SK-N-SH (cell line): ENCODE measurements at regions not wholly inside any gene's neighbourhood (a gene's known extent, or its start where the extent isn't known, plus 50 kb on each side); places are given as distances from the start of the nearest gene placed in this dataset.

Source experiments
- CTCF ChIA-PET: fragments of 300-600, 350-600 bp; formaldehyde crosslinking; extraction: SDS; loops from one replicate; lab custom pipeline; 2021; lab: Yijun Ruan, JAX
- POLR2A ChIA-PET: fragments of 350-600 bp; sonication (Branson Sonifier 250); formaldehyde crosslinking; extraction: SDS; loops from one replicate; lab custom pipeline; 2020; ENCODE audit warnings: antibody characterized with exemption, inconsistent platforms; lab: Yijun Ruan, JAX
- DNase-seq: peaks from one replicate; pipeline ENCODE4 v3.0.0; 2012
- H2AFZ ChIP-seq: fragments of 200-600 bp; sonication (generic); 2 replicates; pipeline ENCODE4 v1.8.1; 2016; ENCODE audit warnings: antibody characterized with exemption, mild to moderate bottlenecking, low read depth
- H3F3A ChIP-seq: fragments of 200-600 bp; sonication (generic); replicated peaks from 2 replicates; pipeline ENCODE3; 2016; ENCODE audit warnings: antibody characterized with exemption, mild to moderate bottlenecking; ENCODE audit not compliant: insufficient read depth
- H3K27ac ChIP-seq, 2 experiments: fragments of 200-500 bp in 1 of 2; fragments of 200-600 bp in 1 of 2; sonication (Bioruptor generic) in 1 of 2; sonication (generic), shearing (Covaris generic) in 1 of 2; 2 replicates each; pipeline versions ENCODE4 v1.5.1 to v1.6.1; 2014 to 2016; ENCODE audit warnings: low read depth in 2 of 2, inconsistent platforms in 1 of 2, low read length in 1 of 2, mild to moderate bottlenecking in 1 of 2, mixed read lengths in 1 of 2
- H3K27me3 ChIP-seq: fragments of 200-600 bp; sonication (generic), shearing (Covaris generic); 2 replicates; pipeline ENCODE4 v1.6.1; 2016; ENCODE audit warnings: mixed run types; ENCODE audit not compliant: insufficient read depth
- H3K36me3 ChIP-seq, 2 experiments: fragments of 200-500 bp in 1 of 2; fragments of 200-600 bp in 1 of 2; sonication (Bioruptor generic) in 1 of 2; sonication (generic) in 1 of 2; replicated peaks in 1 of 2; 2 replicates each; pipeline versions ENCODE3 to v1.5.1; 2014 to 2016; ENCODE audit warnings: low read length in 1 of 2, mild to moderate bottlenecking in 1 of 2; ENCODE audit not compliant: insufficient read depth in 2 of 2, control insufficient read depth in 1 of 2
- H3K4me1 ChIP-seq, 2 experiments: fragments of 200-500 bp in 1 of 2; fragments of 200-600 bp in 1 of 2; sonication (Bioruptor generic) in 1 of 2; sonication (generic), shearing (Covaris generic) in 1 of 2; 2 replicates each; pipeline versions ENCODE4 v1.5.1 to v1.6.1; 2014 to 2016; ENCODE audit warnings: low read depth in 1 of 2, low read length in 1 of 2, mixed run types in 1 of 2; ENCODE audit not compliant: insufficient read depth in 2 of 2, control insufficient read depth in 1 of 2
- H3K4me2 ChIP-seq: fragments of 200-600 bp; sonication (generic), shearing (Covaris generic); 2 replicates; pipeline ENCODE4 v1.6.1; 2017; ENCODE audit warnings: mixed run types
- H3K4me3 ChIP-seq, 2 experiments: fragments of 200-500 bp in 1 of 2; fragments of 200-600 bp in 1 of 2; sonication (Bioruptor generic) in 1 of 2; sonication (generic), shearing (Covaris generic) in 1 of 2; 2 replicates each; pipeline versions ENCODE4 v1.5.1 to v1.8.1; 2014 to 2016; ENCODE audit warnings: low read depth in 2 of 2, inconsistent platforms in 1 of 2, low read length in 1 of 2, mild to moderate bottlenecking in 1 of 2, mixed read lengths in 1 of 2, moderate library complexity in 1 of 2
- H3K79me2 ChIP-seq: fragments of 200-600 bp; sonication (generic); 2 replicates; pipeline ENCODE4 v1.8.1; 2017; ENCODE audit warnings: mild to moderate bottlenecking; ENCODE audit not compliant: insufficient read depth
- H3K9ac ChIP-seq: fragments of 200-600 bp; sonication (generic); 2 replicates; pipeline ENCODE4 v1.6.1; 2017; ENCODE audit warnings: mixed run types
- H3K9me2 ChIP-seq: fragments of 200-600 bp; sonication (generic); 2 replicates; pipeline ENCODE4 v1.6.1; 2017; ENCODE audit warnings: mixed run types
- H3K9me3 ChIP-seq: fragments of 200-600 bp; sonication (generic); 2 replicates; pipeline ENCODE4 v1.6.1; 2017; ENCODE audit warnings: mixed run types, mild to moderate bottlenecking, moderate library complexity
- H4K20me1 ChIP-seq: fragments of 200-600 bp; sonication (generic); 2 replicates; pipeline ENCODE4 v1.6.1; 2017; ENCODE audit warnings: mild to moderate bottlenecking, mixed run types; ENCODE audit not compliant: insufficient read depth
- CTCF ChIP-seq: fragments of 200-600 bp; sonication (generic); IDR thresholded peaks from 2 replicates; pipeline ENCODE4 v1.6.1; 2017; ENCODE audit warnings: antibody characterized with exemption, mild to moderate bottlenecking, moderate library complexity
- ELF1 ChIP-seq: IDR thresholded peaks from 2 replicates; pipeline ENCODE4 v1.4.0; 2012
- EP300 ChIP-seq, 2 experiments: IDR thresholded peaks; 2 replicates each; pipeline versions ENCODE4 v1.4.0 to v1.6.1; 2012; ENCODE audit warnings: borderline replicate concordance in 1 of 2, low read depth in 1 of 2, low read length in 1 of 2
- FOXJ3 ChIP-seq: sonication (generic); formaldehyde crosslinking; IDR thresholded peaks from 2 replicates; pipeline ENCODE4 v1.5.1; 2020; ENCODE audit warnings: mild to moderate bottlenecking, missing genetic modification reagents
- FOXM1 ChIP-seq: IDR thresholded peaks from 2 replicates; pipeline ENCODE4 v1.4.0; 2012; ENCODE audit warnings: low read depth, mild to moderate bottlenecking
- JUND ChIP-seq: IDR thresholded peaks from 2 replicates; pipeline ENCODE4 v1.4.0; 2012
- MEF2A ChIP-seq: IDR thresholded peaks from 2 replicates; pipeline ENCODE4 v1.4.0; 2012; ENCODE audit warnings: low read depth, borderline replicate concordance
- MXI1 ChIP-seq: IDR thresholded peaks from 2 replicates; pipeline ENCODE4 v1.6.1; 2012; ENCODE audit warnings: mild to moderate bottlenecking, low read depth, low read length, improper control_type of control experiment
- POLR2AphosphoS5 ChIP-seq: IDR thresholded peaks from 2 replicates; pipeline ENCODE4 v1.6.1; 2012; ENCODE audit warnings: low read depth, low read length
- RAD21 ChIP-seq: IDR thresholded peaks from 2 replicates; pipeline ENCODE4 v1.6.1; 2012; ENCODE audit warnings: mild to moderate bottlenecking, low read length
- RCOR1 ChIP-seq: fragments of 150-350 bp; IDR thresholded peaks from 2 replicates; pipeline ENCODE4 v1.6.1; 2017; ENCODE audit warnings: antibody characterized with exemption, low read length
- REST ChIP-seq: IDR thresholded peaks from 2 replicates; pipeline ENCODE4 v1.6.1; 2012; ENCODE audit warnings: mild to moderate bottlenecking, low read depth, low read length, moderate library complexity
- RXRA ChIP-seq: IDR thresholded peaks from 2 replicates; pipeline ENCODE4 v1.4.0; 2012; ENCODE audit warnings: low read depth, mild to moderate bottlenecking, borderline replicate concordance
- SIN3A ChIP-seq: IDR thresholded peaks from 2 replicates; pipeline ENCODE4 v1.6.1; 2012; ENCODE audit warnings: low read depth, mild to moderate bottlenecking, low read length, moderate library complexity, borderline replicate concordance
- SMC3 ChIP-seq: IDR thresholded peaks from 2 replicates; pipeline ENCODE4 v1.6.1; 2012; ENCODE audit warnings: low read depth, low read length, improper control_type of control experiment
- TAF1 ChIP-seq: IDR thresholded peaks from 2 replicates; pipeline ENCODE4 v1.6.1; 2012; ENCODE audit warnings: low read depth, mild to moderate bottlenecking, low read length, moderate library complexity, borderline replicate concordance
- TCF12 ChIP-seq: IDR thresholded peaks from 2 replicates; pipeline ENCODE4 v1.4.0; 2012
- TEAD4 ChIP-seq: IDR thresholded peaks from 2 replicates; pipeline ENCODE4 v1.4.0; 2012; ENCODE audit warnings: mild to moderate bottlenecking, borderline replicate concordance; ENCODE audit not compliant: insufficient read depth
- USF2 ChIP-seq: fragments of 150-350 bp; IDR thresholded peaks from 2 replicates; pipeline ENCODE4 v1.6.1; 2017; ENCODE audit warnings: antibody characterized with exemption, low read length, low read depth, borderline replicate concordance
- YY1 ChIP-seq: IDR thresholded peaks from 2 replicates; pipeline ENCODE4 v1.4.0; 2012; ENCODE audit warnings: low read depth, mild to moderate bottlenecking
- WGBS: methylation state at CpG from one replicate; pipeline ENCODE4 v1.1.6; 2017; ENCODE audit warnings: low lambda C conversion rate; 5-methylcytosine and 5-hydroxymethylcytosine counted together

- Histone ChIP-seq H3K9me3 (no peaks in the 10 kb centered on the region), H3K4me1 (no peaks in the 10 kb centered on the region), H3K4me2 (no peak overlapping the region), H3K27ac (no peak overlapping the region), H3K9ac (no peak overlapping the region), H3F3A (no peaks in the 10 kb centered on the region), H3K9me2 (no peaks in the 10 kb centered on the region), H4K20me1 (no peaks in the 10 kb centered on the region), H3K27me3 (no peaks in the 10 kb centered on the region), H3K36me3 (no peaks in the 10 kb centered on the region), H2AFZ (no peak overlapping the region), H3K79me2 (no peaks in the 10 kb centered on the region), H3K4me3 (no peak overlapping the region)
- WGBS: 31% methylated on average over 3 of the region's 3 CpGs
- CTCF ChIA-PET: no interaction called here
- POLR2A ChIA-PET: no interaction called here
- DNase-seq: no peak
- TF ChIP-seq MEF2A (no peak), POLR2AphosphoS5 (no peak), TCF12 (no peak), EP300 (IDR thresholded peaks at IDR 0.05; ENCODE audit: borderline replicate concordance in 1 of 2, low read depth in 1 of 2, low read length in 1 of 2) (no peak), USF2 (no peak), ELF1 (no peak), REST (no peak), JUND (no peak), RCOR1 (no peak), MXI1 (no peak), FOXJ3 (CRISPR knock-in tag) (no peak), TEAD4 (no peak), FOXM1 (no peak), YY1 (no peak), RXRA (no peak), TAF1 (no peak), RAD21 (no peak), CTCF (no peak), SIN3A (no peak), SMC3 (no peak)
Observed at GRCh38 chr11:80163011-80163410, 722.2 kb upstream of the TENM4 start.
